Muscle of arm (tissue), 1 donor: ENCODE measurements at regions not wholly inside any gene's neighbourhood (a gene's known extent, or its start where the extent isn't known, plus 50 kb on each side); places are given as distances from the start of the nearest gene placed in this dataset.

Experiments used
- DNase-seq: peaks from one replicate; pipeline ENCODE4 v3.0.0-alpha.2; 2013

DNA sequence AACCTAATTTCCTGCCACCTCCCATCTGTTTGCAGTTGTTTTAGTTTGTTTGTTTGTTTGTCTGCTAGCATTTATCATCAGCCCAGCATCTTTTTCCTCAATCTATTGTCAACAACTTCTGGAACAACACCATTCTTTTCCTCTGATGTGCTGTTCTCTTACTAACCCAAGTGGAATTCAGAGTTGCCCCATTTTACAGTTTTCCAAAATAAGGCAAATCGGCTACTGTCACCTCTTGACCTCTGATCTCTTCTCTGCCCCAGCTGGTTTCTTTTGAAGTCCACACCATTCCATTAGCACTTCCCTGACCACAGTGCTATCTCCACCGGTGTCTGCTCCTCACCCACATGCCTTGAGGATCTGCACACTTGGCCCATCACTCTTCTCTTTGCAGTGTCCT is 102.4 kb downstream of the EFNB2 start:
- DNase-seq = no peak

DNA sequence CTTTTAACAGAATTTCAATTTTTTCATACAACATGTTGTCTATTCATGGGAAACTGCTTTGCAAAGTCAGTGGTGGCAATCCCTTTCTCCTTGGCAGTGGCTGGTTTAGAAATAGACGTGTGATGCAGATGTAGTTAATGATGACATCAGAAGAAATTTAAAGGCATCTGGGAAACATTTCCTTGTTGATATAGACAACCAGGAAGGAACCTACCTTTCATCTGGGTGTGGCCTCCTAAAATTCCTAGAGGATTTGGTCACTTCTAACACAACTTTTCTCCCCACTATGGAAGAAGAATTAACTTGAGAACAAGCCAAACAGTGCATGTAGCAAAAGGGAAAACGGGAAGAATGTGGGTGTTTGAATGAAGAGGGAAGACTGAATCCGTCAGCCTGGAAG is 102.8 kb downstream of the EFNB2 start:
- no peak for DNase-seq

DNA sequence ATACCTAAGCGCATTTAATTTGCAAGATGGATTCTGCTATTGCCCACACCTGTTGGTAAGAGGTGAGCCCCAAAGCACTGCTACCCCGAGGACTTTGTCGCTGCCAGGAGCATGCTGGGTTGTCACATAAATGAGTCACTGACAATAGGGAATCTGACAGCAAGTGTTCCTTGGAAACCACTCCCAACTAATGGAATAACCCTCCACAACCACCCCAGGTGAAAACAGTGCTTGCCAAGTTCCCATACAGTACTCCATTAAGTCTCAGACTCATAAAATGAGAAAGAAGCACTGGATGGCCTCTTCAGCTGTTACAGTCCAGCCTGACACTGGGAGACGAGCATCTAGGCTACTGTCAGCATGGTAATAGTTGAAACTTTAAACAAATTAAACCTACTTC is 108.6 kb downstream of the EFNB2 start:
- no peak for DNase-seq

DNA sequence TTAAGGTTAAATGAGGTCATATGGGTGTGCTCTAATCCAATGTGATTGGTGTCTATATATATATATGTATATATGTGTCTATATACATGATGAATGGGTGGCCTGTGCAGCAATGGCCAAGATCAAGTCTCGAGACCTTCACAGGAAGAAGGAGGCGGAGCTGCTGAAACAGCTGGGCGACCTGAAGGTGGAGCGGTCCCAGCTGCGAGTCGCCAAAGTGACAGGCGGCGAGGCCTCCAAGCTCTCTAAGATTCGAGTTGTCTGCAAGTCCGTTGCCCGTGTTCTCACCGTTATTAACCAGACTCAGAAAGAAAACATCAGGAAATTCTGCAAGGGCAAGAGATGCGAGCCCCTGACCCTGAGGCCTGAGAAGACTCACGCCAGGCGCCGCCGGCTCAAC is 109.8 kb downstream of the EFNB2 start:
- DNase-seq = no peak

DNA sequence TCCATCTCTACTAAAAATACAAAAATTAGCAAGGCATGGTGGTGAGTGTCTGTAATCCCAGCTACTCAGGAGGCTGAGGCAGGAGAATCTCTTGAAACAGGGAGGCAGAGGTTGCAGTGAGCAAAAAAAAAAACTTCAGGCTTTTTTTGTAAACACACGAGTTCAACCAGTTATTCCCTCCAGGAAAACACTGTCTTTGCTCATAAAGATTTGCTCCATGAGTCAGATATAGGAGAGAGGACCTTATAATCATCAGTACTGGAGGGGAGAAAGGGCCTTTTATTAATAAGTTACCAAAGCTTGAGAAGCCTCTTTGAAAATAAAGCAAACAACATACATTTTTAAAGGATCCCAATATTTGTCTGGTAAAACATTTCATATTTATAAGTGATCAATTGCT is 110.7 kb downstream of the EFNB2 start:
- DNase-seq = no peak

DNA sequence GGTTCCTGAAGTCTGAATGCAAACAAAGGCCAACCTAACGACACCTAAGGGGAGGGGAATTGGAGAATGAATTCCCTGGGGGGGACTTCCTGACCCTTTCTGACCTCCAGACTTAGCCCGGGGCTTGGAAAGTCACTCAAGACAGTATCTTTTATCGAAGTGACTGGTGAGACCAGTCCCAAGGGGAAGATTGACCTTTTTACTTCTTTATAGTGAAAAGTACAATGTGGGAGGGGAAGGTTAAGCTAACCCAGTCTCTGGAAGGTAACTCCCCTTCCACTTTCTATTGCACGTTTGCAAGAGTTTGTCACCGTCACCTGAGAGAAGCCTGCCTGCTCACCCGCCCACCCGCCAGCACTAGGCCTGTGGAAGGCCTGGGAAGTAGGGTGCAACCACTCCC is 111.9 kb downstream of the EFNB2 start:
- no peak for DNase-seq

DNA sequence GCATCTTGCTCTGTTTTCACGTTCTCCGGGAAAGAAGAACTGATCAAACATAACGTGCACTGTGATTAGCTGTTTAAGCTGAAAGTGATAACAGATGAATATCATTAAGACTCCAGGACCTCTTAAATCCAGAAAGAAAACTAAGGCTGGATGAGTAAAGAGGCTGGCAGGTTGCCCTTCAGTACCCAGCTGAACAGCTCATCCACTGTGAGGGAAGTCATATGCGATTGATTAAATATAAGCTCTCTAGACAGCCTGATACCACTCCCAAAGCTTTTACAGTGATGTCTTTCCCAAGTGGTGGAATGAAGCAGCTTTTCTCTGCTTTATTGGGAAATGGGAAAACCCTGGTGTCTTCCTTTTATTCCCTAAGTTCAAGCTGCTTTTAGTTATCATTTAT is 116.9 kb downstream of the EFNB2 start:
- no peak for DNase-seq

DNA sequence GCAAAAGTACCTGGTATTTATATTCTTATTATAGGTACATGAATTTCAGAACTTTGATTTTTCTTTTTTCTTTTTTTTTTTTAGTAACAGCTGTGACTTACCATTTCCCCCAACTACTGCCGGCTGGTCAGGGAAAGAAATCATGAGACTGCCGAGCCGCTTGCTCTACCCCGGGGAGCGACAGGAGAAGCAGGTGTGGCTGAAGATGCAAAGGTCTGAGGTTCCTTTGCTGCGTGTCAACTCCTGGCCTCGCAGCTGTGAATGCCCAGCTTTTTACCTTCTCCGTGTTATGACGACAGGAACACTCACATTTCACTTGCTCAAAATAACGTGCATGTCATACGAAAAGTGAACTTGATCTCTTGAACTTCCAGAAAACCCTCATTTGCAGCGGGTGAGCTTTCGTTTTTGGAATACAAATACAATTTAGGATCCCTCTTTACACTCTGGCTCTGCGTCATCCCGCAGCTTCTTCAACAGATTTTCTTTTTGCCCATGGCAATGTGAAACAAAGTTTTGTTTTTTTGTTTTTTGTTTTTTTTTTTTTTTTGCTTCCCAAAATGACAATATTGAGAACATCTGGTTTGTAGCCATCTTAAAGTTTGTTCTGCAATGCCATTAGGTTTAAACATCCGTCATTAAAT is 117.9 kb downstream of the EFNB2 start:
- no peak for DNase-seq

DNA sequence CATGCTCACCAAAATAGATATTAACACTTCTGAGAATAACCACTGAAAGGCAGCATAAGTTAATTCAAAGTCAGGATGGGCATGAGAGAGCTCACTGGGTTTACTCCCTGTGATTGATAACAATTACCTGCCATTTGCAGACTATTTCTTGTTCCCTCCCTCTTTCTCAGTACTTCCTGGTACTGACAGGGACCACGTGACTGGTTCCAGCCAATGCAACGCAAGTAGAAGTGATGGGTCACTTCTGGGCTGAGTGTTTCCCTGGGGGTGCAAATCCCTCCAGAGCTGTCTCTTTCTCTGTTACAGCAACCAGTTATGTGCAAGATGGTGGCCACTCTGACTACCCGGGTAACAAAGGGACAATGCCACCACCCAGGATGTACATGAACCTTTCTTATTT is 118.8 kb downstream of the EFNB2 start:
- DNase-seq = no peak

DNA sequence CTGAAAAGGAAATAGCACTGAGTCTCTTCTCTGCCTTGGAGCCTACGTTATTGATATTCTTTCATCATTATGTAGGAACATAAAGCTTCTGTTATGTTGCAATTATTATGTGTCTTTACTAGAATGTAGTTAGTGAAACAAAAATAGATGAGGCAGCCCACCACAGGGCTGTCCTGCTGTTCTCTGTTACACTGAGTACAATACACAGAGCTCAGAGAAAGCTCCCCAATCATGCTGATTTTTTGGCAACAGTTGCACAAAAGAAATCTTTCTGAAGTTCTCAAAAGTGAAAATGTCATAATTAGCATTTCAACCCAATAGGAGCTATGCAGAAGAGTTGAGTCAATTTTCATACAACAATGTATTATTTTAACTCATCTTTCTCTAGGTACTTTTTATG is 119.5 kb downstream of the EFNB2 start:
- DNase-seq = no peak

DNA sequence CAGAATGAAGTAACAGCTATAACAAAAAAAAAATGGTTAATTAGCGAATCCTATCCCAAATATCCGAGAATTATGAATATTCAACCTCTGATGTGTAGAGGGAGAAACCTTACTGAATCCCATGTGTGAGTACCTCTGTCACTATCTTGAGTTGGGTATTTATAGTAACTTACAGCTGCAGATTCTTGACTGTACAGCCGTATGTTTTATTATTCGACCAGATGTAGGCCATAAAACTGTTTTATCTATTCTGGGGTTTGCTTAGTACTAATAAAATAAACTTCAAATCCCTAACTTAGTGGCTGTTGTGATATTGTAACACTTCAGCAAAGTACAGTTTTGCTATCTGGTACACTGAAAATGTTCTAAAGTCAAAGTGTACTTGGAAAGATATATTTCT is 120.0 kb downstream of the EFNB2 start:
- DNase-seq = no peak

DNA sequence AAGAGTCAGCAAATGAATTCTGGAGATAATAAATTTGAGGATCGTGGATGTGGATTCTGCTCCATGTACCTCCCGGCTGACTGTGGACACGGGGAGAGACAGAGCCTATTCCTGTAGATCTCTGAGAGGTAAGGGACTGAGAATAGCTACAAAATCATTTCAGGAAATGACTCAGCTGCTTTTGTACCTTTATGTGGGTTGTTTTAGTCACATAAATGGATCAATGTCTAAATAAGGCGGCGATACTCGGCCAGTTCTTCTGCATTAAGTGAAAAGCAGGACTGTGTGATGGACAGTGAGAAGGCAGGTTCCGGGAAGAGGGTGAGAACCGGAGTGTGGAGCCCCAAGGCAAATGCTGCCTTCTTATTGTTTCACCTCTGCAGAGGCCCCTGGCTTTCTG is 128.1 kb downstream of the EFNB2 start:
- no peak for DNase-seq

DNA sequence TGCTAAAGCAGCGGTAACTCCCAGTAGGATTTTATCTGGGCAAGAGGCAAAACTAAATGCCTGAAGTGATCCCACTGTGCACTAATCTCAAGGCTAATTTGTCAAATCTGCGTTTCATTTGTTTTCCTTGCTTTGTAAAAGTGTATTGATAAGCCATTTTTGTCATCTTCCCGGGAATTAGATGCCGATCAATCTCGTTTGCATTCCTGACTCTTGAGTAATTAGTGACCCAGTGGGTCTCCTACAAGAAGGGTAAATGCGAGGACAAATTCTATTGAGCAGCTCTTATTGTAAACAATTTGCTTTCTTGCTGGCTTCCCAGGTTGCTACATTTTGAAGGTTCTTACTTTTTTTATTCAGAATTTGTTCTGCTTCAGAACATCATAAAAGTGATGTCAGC is 129.7 kb downstream of the EFNB2 start:
- no peak for DNase-seq

DNA sequence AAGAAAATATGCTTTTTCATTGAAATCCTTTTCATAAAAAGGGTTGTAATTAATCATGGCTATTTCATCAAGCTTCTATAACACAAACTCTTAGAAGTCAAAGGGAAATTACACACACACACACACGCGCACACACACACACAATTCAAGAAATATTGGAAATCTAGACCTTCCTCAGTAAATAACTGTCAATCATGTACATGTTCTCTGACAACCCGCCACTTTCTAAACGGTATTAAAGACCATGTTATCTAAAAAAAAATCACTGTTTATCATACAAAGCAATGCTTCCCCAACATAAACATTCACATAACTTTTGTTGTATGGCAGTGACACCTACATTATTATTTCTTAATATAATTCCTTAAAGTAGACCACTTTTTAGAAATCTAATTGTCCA is 132.2 kb downstream of the EFNB2 start:
- DNase-seq = no peak

DNA sequence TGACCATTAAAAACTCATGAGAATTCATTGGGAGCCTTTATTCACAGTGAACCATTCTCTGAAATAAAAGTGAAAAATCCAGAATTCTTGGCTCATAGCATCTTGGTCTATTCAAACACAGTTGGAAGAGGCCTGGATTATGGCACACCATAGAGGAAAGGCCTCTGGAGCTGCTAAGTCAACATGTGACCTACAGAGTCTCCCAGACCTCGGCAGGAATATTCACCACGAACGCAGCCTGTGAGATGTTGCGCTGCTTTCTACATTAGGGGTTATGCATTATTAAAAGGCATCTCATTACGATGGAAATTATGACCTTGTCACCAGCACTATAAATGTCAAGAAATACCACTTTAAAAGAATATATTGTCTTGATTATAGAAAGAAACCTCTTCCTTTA is 132.6 kb downstream of the EFNB2 start:
- DNase-seq = no peak

DNA sequence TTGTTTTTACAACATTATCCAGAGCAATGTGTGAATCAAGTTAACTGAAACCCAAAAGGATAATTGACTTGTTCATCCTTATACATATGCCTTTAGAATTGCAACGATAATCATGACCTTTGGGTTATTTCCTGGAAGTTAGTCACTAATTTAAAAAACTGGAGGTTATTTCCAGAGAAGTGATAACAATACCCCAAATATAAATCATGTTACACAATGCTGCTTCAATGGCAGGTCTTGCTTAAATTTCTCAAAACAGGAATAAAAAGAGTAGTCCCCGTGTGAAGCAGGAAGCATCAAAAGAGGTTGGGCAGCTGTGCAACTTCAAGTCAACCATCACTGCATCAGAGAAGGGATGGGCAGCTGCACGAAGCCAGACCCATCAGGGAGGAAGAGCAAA is 134.4 kb downstream of the EFNB2 start:
- DNase-seq = no peak

DNA sequence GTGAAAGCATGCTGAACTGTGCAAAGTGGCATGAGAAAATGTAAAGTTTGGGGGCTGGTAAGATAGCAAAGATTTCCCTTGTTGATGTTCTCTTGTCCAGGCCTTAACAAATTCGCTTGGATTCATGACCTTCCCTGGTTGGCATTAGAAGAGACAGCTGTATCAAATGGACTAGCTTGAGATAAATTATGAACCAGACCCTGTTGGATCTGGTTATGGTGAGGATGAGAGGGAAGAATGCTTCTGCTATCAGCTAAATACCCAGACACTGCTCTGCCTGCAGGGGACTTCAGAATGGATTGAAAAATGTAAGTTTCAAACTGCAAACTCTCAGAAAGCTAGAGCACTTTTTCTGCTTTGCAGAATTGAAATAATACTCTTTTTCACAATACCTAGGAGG is 135.2 kb downstream of the EFNB2 start:
- no peak for DNase-seq

DNA sequence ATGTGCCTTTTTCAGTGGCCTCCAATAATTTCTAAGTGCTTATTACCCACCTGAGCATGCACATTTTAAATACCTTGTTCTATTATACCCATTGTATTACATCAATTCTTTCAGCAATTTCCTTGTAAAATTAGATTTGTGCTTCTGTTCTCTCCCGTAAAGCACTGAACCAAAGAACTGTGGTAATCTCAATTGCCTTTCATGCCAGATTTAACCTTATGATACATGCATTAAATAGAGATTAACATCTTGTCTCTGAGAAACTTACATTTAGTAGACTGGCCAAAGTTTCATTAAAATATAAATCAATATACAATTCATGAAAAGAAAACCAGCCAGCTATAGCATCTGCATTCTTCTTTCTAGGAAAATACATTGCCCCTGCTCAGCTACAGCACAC is 137.2 kb downstream of the EFNB2 start:
- DNase-seq = no peak

DNA sequence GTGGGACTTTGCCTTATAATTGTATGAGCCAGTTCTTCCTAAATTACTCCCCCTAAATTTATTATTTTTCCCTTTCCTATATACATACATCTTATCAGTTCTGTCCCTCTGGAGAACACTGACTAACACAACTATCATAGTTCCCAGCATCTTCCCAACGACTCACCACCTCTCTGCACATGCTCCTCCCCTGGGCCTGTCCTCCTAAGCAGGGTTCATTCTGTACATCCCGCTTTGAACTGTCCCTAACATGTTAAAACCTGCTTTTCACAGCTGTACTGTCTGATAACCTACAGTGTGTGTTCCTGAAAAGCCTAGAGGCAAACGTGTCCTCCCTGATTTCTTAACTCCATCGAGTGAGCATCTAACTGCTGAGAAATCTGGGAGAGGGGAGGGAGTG is 141.7 kb downstream of the EFNB2 start:
- no peak for DNase-seq

DNA sequence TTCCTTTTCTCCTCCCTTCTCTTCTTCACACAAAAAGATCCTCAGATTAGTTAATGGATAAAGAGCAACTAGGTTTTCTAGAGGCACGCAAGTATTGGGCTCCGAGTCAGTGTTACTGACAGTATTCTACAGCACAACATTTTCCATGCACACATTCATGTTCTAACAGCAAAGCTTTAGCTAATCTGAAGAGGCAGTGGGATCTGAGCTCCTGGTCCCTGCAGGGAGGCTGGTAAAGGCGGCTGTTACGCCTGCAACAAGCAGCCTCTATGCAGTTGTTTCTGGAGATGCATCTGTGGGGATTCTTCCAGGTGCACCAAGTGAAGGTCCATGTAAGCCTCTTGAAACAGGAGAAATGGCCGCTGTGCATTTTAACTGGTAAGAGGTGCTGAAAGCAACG is 143.8 kb downstream of the EFNB2 start:
- no peak for DNase-seq

DNA sequence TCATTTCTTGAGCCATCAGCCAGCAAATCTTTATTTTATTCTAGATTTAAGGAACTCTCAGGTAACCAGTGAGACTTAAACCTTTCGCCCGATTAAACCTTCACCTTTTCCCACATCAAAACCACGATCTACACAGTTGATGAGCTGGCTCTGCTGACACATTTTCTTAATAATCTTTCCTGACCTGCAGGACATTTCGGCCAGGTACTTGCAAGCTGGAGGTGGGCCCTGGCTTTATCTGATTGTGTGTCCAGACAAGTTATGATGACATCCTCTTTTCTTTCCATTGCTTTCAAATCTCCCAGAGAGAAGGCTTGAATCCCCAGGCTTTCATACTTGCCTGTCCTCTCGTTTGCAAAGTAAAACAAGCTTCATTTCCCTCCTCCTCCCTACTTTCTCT is 144.2 kb downstream of the EFNB2 start:
- no peak for DNase-seq

DNA sequence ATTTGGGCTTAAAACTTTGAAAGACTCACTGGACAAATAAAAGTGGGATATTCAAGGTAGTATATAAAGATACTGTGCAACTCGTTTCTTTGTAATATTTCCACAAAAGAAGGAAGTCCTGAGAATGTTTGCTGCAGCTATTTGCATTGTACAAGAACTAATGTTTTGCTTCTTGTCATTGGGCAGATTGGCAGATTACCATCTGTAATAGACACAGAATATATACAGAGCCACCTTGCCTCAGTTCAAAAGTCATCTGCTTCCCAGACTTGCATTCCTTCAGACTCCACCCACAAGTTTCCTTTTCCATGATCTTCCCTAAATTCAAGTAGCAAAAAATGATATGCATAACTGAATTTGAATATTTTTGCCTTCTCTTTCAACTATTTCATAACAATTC is 145.1 kb downstream of the EFNB2 start:
- no peak for DNase-seq

DNA sequence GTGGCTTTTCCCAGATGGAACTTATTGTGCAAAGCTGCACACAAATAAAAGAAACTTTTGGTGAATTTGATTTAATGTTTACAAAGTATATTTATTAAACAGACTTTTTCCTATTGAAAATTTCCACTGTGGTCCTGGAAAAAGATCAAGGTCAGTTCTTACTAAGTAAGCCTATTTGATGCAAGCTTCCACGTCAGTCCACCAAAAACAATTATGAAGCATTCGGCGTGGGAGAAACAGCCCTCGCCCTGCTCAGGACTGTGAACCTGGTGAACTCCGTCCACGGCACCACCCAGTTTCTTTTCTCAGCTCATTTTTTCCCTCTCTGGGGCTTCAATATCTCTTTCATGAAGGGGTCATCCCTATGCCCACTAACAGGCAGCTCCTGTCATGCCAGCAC is 149.8 kb downstream of the EFNB2 start:
- no peak for DNase-seq

DNA sequence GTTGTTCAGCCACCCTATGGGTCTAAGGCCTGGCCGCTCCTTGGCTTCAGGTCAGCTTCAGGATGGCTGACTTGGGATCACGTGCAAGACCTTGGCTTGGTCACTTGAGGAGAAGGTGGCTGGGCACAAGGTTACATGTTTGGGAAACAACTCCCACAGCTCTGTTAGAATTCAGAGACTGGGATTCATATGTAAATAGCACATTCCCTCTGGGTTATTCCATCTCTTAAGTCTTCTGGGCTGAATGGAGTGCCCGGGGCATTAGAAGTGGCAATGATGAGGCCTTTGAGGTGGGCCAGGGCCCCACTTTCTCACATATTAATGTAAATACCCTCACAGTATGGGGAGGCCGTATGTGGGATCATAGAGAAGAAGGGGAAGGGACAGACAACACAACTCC is 150.9 kb downstream of the EFNB2 start:
- DNase-seq = no peak

DNA sequence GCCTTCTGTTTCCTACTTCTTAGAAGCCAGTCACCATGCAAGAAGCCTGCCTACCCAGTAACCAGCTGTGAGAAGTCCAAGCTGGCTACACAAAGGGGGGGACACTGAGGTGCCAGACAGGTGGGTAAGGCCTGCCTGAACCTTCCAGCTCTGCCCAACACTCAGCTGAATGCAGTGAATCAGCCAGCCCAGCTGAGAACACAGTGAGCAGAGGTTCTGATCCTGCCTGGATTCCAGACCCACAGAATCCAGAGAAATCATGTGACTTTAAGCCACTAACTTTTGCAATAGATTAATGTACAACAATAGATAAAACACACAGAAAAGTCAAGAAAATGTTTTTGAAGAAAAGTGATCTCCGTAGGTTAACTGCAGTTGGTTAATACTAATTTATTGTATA is 151.7 kb downstream of the EFNB2 start:
- DNase-seq = no peak
